ENCODE measurements at regions not wholly inside any gene's neighbourhood (a gene's known extent, or its start where the extent isn't known, plus 50 kb on each side); places are given as distances from the start of the nearest gene placed in this dataset.

GRCh38 chr16:51002881-51003490 is 148.1 kb downstream of the SALL1 start:
- no peak overlapping the region for H3K4me3 ChIP-seq (replicated peaks; ENCODE audit: low read depth, low read length)
- no peak for TF ChIP-seq CTCF (IDR thresholded peaks at IDR 0.05; ENCODE audit: insufficient read depth, low read length, poor library complexity, severe bottlenecking)
- DNase-seq (ENCODE audit: extremely low read depth, insufficient read length) = no peak
- H3K36me3 ChIP-seq (ENCODE audit: control insufficient read depth, insufficient read depth, low read length) = no peaks in the 10 kb centered on the region
- H3K27me3 ChIP-seq (replicated peaks; ENCODE audit: control insufficient read depth, insufficient read depth, low read length) = no peaks in the 10 kb centered on the region

- no peak for DNase-seq (ENCODE audit: extremely low read depth, insufficient read length)
- Histone ChIP-seq H3K36me3 (ENCODE audit: control insufficient read depth, insufficient read depth, low read length) (no peaks in the 10 kb centered on the region), H3K4me3 (replicated peaks; ENCODE audit: low read depth, low read length) (no peak overlapping the region), H3K27me3 (replicated peaks; ENCODE audit: control insufficient read depth, insufficient read depth, low read length) (no peaks in the 10 kb centered on the region)
- no peak for TF ChIP-seq CTCF (IDR thresholded peaks at IDR 0.05; ENCODE audit: insufficient read depth, low read length, poor library complexity, severe bottlenecking)
Measured at GRCh38 chr16:50999181-50999580, 151.9 kb downstream of the SALL1 start.

GRCh38 chr16:50998411-50998810 is 152.7 kb downstream of the SALL1 start:
- no peaks in the 10 kb centered on the region for H3K27me3 ChIP-seq (replicated peaks; ENCODE audit: control insufficient read depth, insufficient read depth, low read length)
- no peak overlapping the region for H3K4me3 ChIP-seq (replicated peaks; ENCODE audit: low read depth, low read length)
- no peak for DNase-seq (ENCODE audit: extremely low read depth, insufficient read length)
- TF ChIP-seq CTCF (IDR thresholded peaks at IDR 0.05; ENCODE audit: insufficient read depth, low read length, poor library complexity, severe bottlenecking) = no peak
- H3K36me3 ChIP-seq (ENCODE audit: control insufficient read depth, insufficient read depth, low read length) = no peaks in the 10 kb centered on the region

- DNase-seq (ENCODE audit: extremely low read depth, insufficient read length) = no peak
- TF ChIP-seq CTCF (IDR thresholded peaks at IDR 0.05; ENCODE audit: insufficient read depth, low read length, poor library complexity, severe bottlenecking) = no peak
- H3K36me3 ChIP-seq (ENCODE audit: control insufficient read depth, insufficient read depth, low read length) = no peaks in the 10 kb centered on the region
- H3K27me3 ChIP-seq (replicated peaks; ENCODE audit: control insufficient read depth, insufficient read depth, low read length) = no peaks in the 10 kb centered on the region
- H3K4me3 ChIP-seq (replicated peaks; ENCODE audit: low read depth, low read length) = no peak overlapping the region
Measured at GRCh38 chr16:50997679-50998078, 153.4 kb downstream of the SALL1 start.

- no peak for TF ChIP-seq CTCF (IDR thresholded peaks at IDR 0.05; ENCODE audit: insufficient read depth, low read length, poor library complexity, severe bottlenecking)
- no peaks in the 10 kb centered on the region for H3K27me3 ChIP-seq (replicated peaks; ENCODE audit: control insufficient read depth, insufficient read depth, low read length)
- no peak overlapping the region for H3K4me3 ChIP-seq (replicated peaks; ENCODE audit: low read depth, low read length)
- H3K36me3 ChIP-seq (ENCODE audit: control insufficient read depth, insufficient read depth, low read length) = no peaks in the 10 kb centered on the region
- DNase-seq (ENCODE audit: extremely low read depth, insufficient read length) = no peak
Measured at GRCh38 chr16:50996830-50997186, 154.3 kb downstream of the SALL1 start.

All from GM06990 (cell line).